ENCODE measurements at regions not wholly inside any gene's neighbourhood (a gene's known extent, or its start where the extent isn't known, plus 50 kb on each side); places are given as distances from the start of the nearest gene placed in this dataset.

- TF ChIP-seq CTCF (IDR thresholded peaks at IDR 0.05): no peak
- no peak for TF ChIP-seq EZH2 (IDR thresholded peaks at IDR 0.05)
These were observed 629.3 kb downstream of the ANXA1 start for GRCh38 chr9:73780916-73781315.
